H1 (cell line): ENCODE measurements at regions not wholly inside any gene's neighbourhood (a gene's known extent, or its start where the extent isn't known, plus 50 kb on each side); places are given as distances from the start of the nearest gene placed in this dataset.

ENCODE experiments used
- ATF2 ChIP-seq: IDR thresholded peaks from 2 replicates; pipeline ENCODE4 v1.6.1; 2012; ENCODE audit warnings: low read length, inconsistent platforms

DNA sequence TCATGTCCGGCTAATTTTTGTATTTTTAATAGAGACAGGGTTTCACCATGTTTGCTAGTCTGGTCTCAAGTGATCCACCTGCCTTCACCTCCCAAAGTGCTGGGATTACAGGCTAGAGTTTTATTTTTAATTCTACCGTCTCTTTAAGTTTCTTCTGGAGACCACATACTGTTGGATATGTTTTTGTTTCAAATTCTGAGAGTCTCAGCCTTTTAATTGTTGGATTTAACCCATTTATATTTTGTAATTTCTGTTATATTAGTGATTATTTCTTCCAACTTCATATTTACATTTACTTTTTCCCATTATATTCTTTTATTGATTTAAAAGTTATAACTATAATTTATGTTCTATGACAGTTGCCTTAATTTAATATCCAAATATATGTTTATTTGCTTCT lies 139.4 kb downstream of the BMS1 start (continued):
- no peak for TF ChIP-seq ATF2
